GM12878 (cell line): ENCODE measurements at regions not wholly inside any gene's neighbourhood (a gene's known extent, or its start where the extent isn't known, plus 50 kb on each side); places are given as distances from the start of the nearest gene placed in this dataset.

ENCODE experiments used
- ATAC-seq: fragments of 200-7000 bp; cut with Tn5 transposase; 3 replicates; pipeline ENCODE4 v1.9.1; 2020; ENCODE audit warnings: mild to moderate bottlenecking, moderate library complexity
- BruUV-seq: library from RNA; stranded (reverse); fragments of 400-500 nt; replicated peaks from 2 replicates; lab custom pipeline; 2021; lab: Mats Ljungman, UMichigan
- CTCF ChIA-PET: fragments of 300-600 bp; sonication (Branson Sonifier 250); formaldehyde crosslinking; extraction: SDS; loops from one replicate; lab custom pipeline; 2021; ENCODE audit warnings: inconsistent platforms; lab: Yijun Ruan, JAX
- POLR2A ChIA-PET: fragments of 350-600 bp; formaldehyde crosslinking; extraction: SDS; loops from one replicate; lab custom pipeline; 2021; ENCODE audit warnings: inconsistent platforms; lab: Charles Lee
- RAD21 ChIA-PET: fragments of 300-600 bp; sonication (Branson Sonifier 250); formaldehyde crosslinking; loops from one replicate; lab custom pipeline; 2023; ENCODE audit warnings: antibody characterized with exemption; ENCODE audit not compliant: unreplicated experiment; lab: Charles Lee
- SMC1A ChIA-PET: fragments of 300-600 bp; sonication (Branson Sonifier 250); formaldehyde crosslinking; loops from one replicate; lab custom pipeline; 2023; ENCODE audit not compliant: unreplicated experiment, uncharacterized antibody; lab: Charles Lee
- DNase-seq: peaks from one replicate; pipeline ENCODE4 v3.0.0-alpha.2; 2011; ENCODE audit warnings: low read depth, low spot score
- FAIRE-seq: peaks from 3 replicates; lab custom pipeline; 2011; peaks lifted over from hg19 to GRCh38; lab: Jason Lieb, UNC
- H2AFZ ChIP-seq: 2 replicates; pipeline ENCODE4 v1.6.0; 2011; ENCODE audit warnings: low read depth, low read length, control low read depth; ENCODE audit not compliant: control insufficient read depth
- H3K27ac ChIP-seq: 2 replicates; pipeline ENCODE4 v1.5.1; 2011; ENCODE audit warnings: control low read depth; ENCODE audit not compliant: control insufficient read depth, insufficient read depth
- H3K27me3 ChIP-seq, 2 experiments: replicated peaks in 1 of 2; 2 replicates each; pipeline versions ENCODE4 v1.6.0 to v1.6.1; 2011; ENCODE audit warnings: low read length in 1 of 2; ENCODE audit not compliant: control insufficient read depth in 2 of 2, insufficient read depth in 2 of 2
- H3K36me3 ChIP-seq, 2 experiments: 2 replicates each; pipeline ENCODE4 v1.5.1; 2011; ENCODE audit warnings: low read length in 1 of 2; ENCODE audit not compliant: control insufficient read depth in 2 of 2, insufficient read depth in 2 of 2
- H3K4me1 ChIP-seq: 2 replicates; pipeline ENCODE4 v1.6.1; 2011; ENCODE audit warnings: mild to moderate bottlenecking, low read length, moderate library complexity, mixed read lengths; ENCODE audit not compliant: control insufficient read depth, insufficient read depth
- H3K4me2 ChIP-seq: 2 replicates; pipeline ENCODE4 v1.6.0; 2011; ENCODE audit warnings: control low read depth; ENCODE audit not compliant: control insufficient read depth, insufficient read depth
- H3K4me3 ChIP-seq: fragments of 200-600 bp; sonication (generic); 2 replicates; pipeline ENCODE4 v1.5.1; 2016
- H3K79me2 ChIP-seq: 2 replicates; pipeline ENCODE4 v1.6.0; 2011; ENCODE audit warnings: low read length; ENCODE audit not compliant: control insufficient read depth, insufficient read depth
- H3K9ac ChIP-seq: 2 replicates; pipeline ENCODE4 v1.8.0; 2011; ENCODE audit warnings: low read length, control low read depth, mixed read lengths; ENCODE audit not compliant: control insufficient read depth, insufficient read depth
- H3K9me3 ChIP-seq: replicated peaks from 3 replicates; pipeline ENCODE4 v1.5.1; 2011; ENCODE audit warnings: mild to moderate bottlenecking, low read length; ENCODE audit not compliant: control insufficient read depth, insufficient read depth
- H4K20me1 ChIP-seq: 2 replicates; pipeline ENCODE4 v1.6.0; 2011; ENCODE audit not compliant: control insufficient read depth, insufficient read depth
- ESRRA ChIP-seq: IDR thresholded peaks from 2 replicates; pipeline ENCODE4 v1.6.1; 2012; ENCODE audit warnings: mild to moderate bottlenecking, low read length, improper control_type of control experiment
- SMAD5 ChIP-seq: IDR thresholded peaks from 2 replicates; pipeline ENCODE4 v1.6.1; 2016; ENCODE audit warnings: antibody characterized with exemption, low read depth
- TAF1 ChIP-seq: IDR thresholded peaks from 2 replicates; pipeline ENCODE4 v1.6.1; 2011; ENCODE audit warnings: mild to moderate bottlenecking, low read depth, low read length, borderline replicate concordance
- WRNIP1 ChIP-seq: IDR thresholded peaks from 2 replicates; pipeline ENCODE4 v1.6.1; 2011; ENCODE audit warnings: low read depth, low read length, improper control_type of control experiment, borderline replicate concordance
- ZNF24 ChIP-seq: fragments of 450-650 bp; IDR thresholded peaks from 2 replicates; pipeline ENCODE4 v1.6.1; 2017; ENCODE audit warnings: antibody characterized with exemption, mild to moderate bottlenecking
- WGBS: methylation state at CpG from one replicate; pipeline ENCODE4 v1.1.6; 2016; ENCODE audit warnings: low lambda C conversion rate; ENCODE audit not compliant: insufficient replicate concordance, insufficient coverage; ENCODE audit errors: missing lambda C conversion rate; 5-methylcytosine and 5-hydroxymethylcytosine counted together
- in situ Hi-C: fragments of 300-500 bp; cut with MboI; formaldehyde crosslinking; loops from 9 replicates; pipeline ENCODE4 v1.14.3; 2018; ENCODE audit warnings: mixed read lengths
- intact Hi-C: fragments of 100-400 bp; cut with micrococcal nuclease; formaldehyde crosslinking; loops from one replicate; pipeline ENCODE4 v1.14.2; 2022; ENCODE audit not compliant: unreplicated experiment
- TF ChIP-seq, protein P1 (sequence below): IDR thresholded peaks from 2 replicates; pipeline ENCODE4 v1.6.1; 2011; ENCODE audit warnings: borderline replicate concordance, low read depth, mild to moderate bottlenecking, moderate library complexity, mixed read lengths, low read length; ENCODE audit not compliant: insufficient read depth; ENCODE audit errors: extremely low read length
- TF ChIP-seq, protein P2 (sequence below): fragments of 450-650 bp; IDR thresholded peaks from 2 replicates; pipeline ENCODE4 v1.6.1; 2017; ENCODE audit warnings: antibody characterized with exemption, mild to moderate bottlenecking, moderate library complexity
- TF ChIP-seq, protein P3 (sequence below), 3 experiments: IDR thresholded peaks in 2 of 3; conservative IDR thresholded peaks in 1 of 3; 2 replicates each; pipeline ENCODE4 v1.5.1; 2011; ENCODE audit warnings: low read depth in 3 of 3, low read length in 3 of 3, mild to moderate bottlenecking in 3 of 3, control low read depth in 2 of 3, moderate library complexity in 2 of 3, inconsistent platforms in 1 of 3, mixed read lengths in 1 of 3; ENCODE audit not compliant: control insufficient read depth in 2 of 3, insufficient read depth in 1 of 3; ENCODE audit errors: extremely low read depth in 1 of 3
- TF ChIP-seq, protein P4 (sequence below): fragments of 450-650 bp; IDR thresholded peaks from 2 replicates; pipeline ENCODE4 v1.6.1; 2016; ENCODE audit warnings: mild to moderate bottlenecking
- TF ChIP-seq, protein P5 (sequence below): fragments of 450-650 bp; formaldehyde crosslinking; IDR thresholded peaks from 2 replicates; pipeline ENCODE4 v1.5.0; 2022; ENCODE audit warnings: mild to moderate bottlenecking, missing genetic modification characterization

DNA sequence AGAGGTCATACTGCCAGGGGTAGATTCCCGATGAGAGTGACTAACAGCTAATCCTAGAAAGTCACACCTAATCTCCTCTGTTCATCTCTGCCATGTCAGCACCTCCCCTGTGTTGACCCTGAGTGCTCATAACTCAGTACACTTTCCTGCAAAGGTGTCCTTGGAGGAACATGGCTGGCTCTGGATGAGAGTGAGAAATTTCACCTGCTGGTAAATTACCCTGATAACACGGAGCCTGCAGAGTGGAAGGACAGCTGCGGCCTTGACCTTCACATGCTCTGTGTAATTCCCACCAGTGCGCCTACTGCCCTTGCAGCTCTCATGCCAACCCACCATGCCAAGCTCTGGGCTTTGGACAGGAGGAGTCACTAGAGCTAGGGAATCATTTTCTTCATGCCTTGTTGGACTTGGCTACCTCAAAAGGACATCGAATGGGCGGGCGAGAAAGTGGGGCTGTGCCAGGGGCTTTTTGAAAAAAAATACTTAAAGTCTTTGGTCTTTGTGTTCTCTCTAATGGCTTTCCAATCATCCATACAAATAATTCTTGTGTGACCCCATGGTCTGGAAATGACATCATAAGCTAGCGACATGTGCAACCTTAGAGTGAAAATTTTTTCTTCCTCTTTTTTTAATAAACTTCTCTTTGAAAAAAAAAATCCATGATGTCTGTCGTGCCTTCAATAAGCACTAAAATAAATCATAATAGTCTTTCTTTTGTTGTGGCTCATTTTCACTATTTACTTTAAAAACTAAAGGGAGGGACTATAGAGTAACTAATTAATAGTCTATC lies 319.9 kb downstream of the MYCN start (continued):
- TF ChIP-seq, protein P1, sequence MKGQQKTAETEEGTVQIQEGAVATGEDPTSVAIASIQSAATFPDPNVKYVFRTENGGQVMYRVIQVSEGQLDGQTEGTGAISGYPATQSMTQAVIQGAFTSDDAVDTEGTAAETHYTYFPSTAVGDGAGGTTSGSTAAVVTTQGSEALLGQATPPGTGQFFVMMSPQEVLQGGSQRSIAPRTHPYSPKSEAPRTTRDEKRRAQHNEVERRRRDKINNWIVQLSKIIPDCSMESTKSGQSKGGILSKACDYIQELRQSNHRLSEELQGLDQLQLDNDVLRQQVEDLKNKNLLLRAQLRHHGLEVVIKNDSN: no peak
- TF ChIP-seq, protein P2, sequence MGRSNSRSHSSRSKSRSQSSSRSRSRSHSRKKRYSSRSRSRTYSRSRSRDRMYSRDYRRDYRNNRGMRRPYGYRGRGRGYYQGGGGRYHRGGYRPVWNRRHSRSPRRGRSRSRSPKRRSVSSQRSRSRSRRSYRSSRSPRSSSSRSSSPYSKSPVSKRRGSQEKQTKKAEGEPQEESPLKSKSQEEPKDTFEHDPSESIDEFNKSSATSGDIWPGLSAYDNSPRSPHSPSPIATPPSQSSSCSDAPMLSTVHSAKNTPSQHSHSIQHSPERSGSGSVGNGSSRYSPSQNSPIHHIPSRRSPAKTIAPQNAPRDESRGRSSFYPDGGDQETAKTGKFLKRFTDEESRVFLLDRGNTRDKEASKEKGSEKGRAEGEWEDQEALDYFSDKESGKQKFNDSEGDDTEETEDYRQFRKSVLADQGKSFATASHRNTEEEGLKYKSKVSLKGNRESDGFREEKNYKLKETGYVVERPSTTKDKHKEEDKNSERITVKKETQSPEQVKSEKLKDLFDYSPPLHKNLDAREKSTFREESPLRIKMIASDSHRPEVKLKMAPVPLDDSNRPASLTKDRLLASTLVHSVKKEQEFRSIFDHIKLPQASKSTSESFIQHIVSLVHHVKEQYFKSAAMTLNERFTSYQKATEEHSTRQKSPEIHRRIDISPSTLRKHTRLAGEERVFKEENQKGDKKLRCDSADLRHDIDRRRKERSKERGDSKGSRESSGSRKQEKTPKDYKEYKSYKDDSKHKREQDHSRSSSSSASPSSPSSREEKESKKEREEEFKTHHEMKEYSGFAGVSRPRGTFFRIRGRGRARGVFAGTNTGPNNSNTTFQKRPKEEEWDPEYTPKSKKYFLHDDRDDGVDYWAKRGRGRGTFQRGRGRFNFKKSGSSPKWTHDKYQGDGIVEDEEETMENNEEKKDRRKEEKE: no peak

DNA sequence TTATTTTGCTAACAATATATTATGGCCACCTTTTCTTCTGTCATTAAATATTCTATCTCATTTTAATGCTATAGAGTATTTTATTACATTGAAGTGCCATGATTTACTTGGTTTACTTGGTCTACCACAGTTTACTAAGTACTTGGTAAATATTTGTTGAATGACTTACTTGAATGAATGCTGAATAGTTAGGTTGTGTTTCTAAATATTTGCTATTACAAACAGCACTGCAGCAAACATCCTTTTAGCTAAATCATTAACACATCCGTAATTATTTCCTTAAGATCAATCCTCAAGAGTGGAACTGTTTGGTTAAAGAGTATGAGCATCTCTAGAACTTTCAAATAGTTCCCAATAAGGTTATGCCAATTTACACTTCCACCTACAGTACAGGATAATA lies 318.7 kb downstream of the MYCN start:
- Histone ChIP-seq H3K36me3 (no peaks in the 10 kb centered on the region), H3K4me2 (no peak overlapping the region), H3K79me2 (no peaks in the 10 kb centered on the region), H4K20me1 (no peaks in the 10 kb centered on the region), H3K27ac (no peak overlapping the region), H3K4me1 (no peaks in the 10 kb centered on the region), H3K4me3 (no peak overlapping the region), H2AFZ (no peak overlapping the region), H3K27me3 (no peaks in the 10 kb centered on the region), H3K9ac (no peak overlapping the region), H3K9me3 (no peaks in the 10 kb centered on the region)
- ChIA-PET SMC1A (interaction anchor here (0.9 kb wide), 1 partner anchor 30 kb away, joined by 3 read pairs; no protein-coding TSS in a partner anchor), CTCF (no interaction called here), RAD21 (no interaction called here), POLR2A (no interaction called here)
- WGBS: 6% methylated on average over 1 of the region's 1 CpG
- DNase-seq: no peak
- ATAC-seq: no peak
- no TSS peak for BruUV-seq
- in situ Hi-C loops (no loop called here), intact Hi-C loops (no loop called here)
- no peak for FAIRE-seq
- no peak for TF ChIP-seq TAF1
- TF ChIP-seq SMAD5: no peak
- TF ChIP-seq, protein P3, sequence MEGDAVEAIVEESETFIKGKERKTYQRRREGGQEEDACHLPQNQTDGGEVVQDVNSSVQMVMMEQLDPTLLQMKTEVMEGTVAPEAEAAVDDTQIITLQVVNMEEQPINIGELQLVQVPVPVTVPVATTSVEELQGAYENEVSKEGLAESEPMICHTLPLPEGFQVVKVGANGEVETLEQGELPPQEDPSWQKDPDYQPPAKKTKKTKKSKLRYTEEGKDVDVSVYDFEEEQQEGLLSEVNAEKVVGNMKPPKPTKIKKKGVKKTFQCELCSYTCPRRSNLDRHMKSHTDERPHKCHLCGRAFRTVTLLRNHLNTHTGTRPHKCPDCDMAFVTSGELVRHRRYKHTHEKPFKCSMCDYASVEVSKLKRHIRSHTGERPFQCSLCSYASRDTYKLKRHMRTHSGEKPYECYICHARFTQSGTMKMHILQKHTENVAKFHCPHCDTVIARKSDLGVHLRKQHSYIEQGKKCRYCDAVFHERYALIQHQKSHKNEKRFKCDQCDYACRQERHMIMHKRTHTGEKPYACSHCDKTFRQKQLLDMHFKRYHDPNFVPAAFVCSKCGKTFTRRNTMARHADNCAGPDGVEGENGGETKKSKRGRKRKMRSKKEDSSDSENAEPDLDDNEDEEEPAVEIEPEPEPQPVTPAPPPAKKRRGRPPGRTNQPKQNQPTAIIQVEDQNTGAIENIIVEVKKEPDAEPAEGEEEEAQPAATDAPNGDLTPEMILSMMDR (IDR thresholded peaks at IDR 0.05 in 2 of 3, conservative IDR thresholded peaks at IDR 0.05 in 1 of 3; ENCODE audit: control insufficient read depth in 2 of 3, extremely low read depth in 1 of 3, insufficient read depth in 1 of 3, low read depth in 3 of 3, low read length in 3 of 3): no peak
- TF ChIP-seq, protein P4, sequence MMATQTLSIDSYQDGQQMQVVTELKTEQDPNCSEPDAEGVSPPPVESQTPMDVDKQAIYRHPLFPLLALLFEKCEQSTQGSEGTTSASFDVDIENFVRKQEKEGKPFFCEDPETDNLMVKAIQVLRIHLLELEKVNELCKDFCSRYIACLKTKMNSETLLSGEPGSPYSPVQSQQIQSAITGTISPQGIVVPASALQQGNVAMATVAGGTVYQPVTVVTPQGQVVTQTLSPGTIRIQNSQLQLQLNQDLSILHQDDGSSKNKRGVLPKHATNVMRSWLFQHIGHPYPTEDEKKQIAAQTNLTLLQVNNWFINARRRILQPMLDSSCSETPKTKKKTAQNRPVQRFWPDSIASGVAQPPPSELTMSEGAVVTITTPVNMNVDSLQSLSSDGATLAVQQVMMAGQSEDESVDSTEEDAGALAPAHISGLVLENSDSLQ: no peak
- TF ChIP-seq ZNF24: no peak
- no peak for TF ChIP-seq ESRRA
- no peak for TF ChIP-seq WRNIP1
- TF ChIP-seq, protein P5, sequence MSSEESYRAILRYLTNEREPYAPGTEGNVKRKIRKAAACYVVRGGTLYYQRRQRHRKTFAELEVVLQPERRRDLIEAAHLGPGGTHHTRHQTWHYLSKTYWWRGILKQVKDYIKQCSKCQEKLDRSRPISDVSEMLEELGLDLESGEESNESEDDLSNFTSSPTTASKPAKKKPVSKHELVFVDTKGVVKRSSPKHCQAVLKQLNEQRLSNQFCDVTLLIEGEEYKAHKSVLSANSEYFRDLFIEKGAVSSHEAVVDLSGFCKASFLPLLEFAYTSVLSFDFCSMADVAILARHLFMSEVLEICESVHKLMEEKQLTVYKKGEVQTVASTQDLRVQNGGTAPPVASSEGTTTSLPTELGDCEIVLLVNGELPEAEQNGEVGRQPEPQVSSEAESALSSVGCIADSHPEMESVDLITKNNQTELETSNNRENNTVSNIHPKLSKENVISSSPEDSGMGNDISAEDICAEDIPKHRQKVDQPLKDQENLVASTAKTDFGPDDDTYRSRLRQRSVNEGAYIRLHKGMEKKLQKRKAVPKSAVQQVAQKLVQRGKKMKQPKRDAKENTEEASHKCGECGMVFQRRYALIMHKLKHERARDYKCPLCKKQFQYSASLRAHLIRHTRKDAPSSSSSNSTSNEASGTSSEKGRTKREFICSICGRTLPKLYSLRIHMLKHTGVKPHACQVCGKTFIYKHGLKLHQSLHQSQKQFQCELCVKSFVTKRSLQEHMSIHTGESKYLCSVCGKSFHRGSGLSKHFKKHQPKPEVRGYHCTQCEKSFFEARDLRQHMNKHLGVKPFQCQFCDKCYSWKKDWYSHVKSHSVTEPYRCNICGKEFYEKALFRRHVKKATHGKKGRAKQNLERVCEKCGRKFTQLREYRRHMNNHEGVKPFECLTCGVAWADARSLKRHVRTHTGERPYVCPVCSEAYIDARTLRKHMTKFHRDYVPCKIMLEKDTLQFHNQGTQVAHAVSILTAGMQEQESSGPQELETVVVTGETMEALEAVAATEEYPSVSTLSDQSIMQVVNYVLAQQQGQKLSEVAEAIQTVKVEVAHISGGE (CRISPR knock-in tag): no peak
